Calu3 (cell line): ENCODE measurements at regions not wholly inside any gene's neighbourhood (a gene's known extent, or its start where the extent isn't known, plus 50 kb on each side); places are given as distances from the start of the nearest gene placed in this dataset.

Experiments
- BruUV-seq: library from RNA; stranded (reverse); fragments of 400-500 nt; replicated peaks from 2 replicates; lab custom pipeline; 2021; lab: Mats Ljungman, UMichigan
- CTCF ChIA-PET: fragments of 300-600 bp; sonication (Branson Sonifier 250); formaldehyde crosslinking; loops from one replicate; lab custom pipeline; 2022; ENCODE audit warnings: antibody characterized with exemption; lab: Charles Lee
- DNase-seq: peaks from one replicate; pipeline ENCODE4 v3.0.0; 2022
- H3K27ac Mint-ChIP-seq: one replicate; pipeline ENCODE4 v1.8.0; 2022; ENCODE audit warnings: mixed read lengths; ENCODE audit not compliant: unreplicated experiment
- H3K27me3 Mint-ChIP-seq: one replicate; pipeline ENCODE4 v1.8.0; 2022; ENCODE audit warnings: mixed read lengths; ENCODE audit not compliant: unreplicated experiment
- H3K36me3 Mint-ChIP-seq: one replicate; pipeline ENCODE4 v1.8.0; 2022; ENCODE audit warnings: mild to moderate bottlenecking, moderate library complexity, mixed read lengths; ENCODE audit not compliant: insufficient read depth, unreplicated experiment
- H3K4me1 Mint-ChIP-seq: one replicate; pipeline ENCODE4 v1.8.0; 2022; ENCODE audit warnings: mild to moderate bottlenecking, low read depth, mixed read lengths; ENCODE audit not compliant: unreplicated experiment
- H3K4me3 Mint-ChIP-seq: one replicate; pipeline ENCODE4 v1.8.0; 2022; ENCODE audit warnings: mild to moderate bottlenecking, low read depth, moderate library complexity, mixed read lengths; ENCODE audit not compliant: unreplicated experiment
- H3K9me3 Mint-ChIP-seq: one replicate; pipeline ENCODE4 v1.8.0; 2022; ENCODE audit warnings: low read depth, mixed read lengths; ENCODE audit not compliant: unreplicated experiment
- CTCF ChIP-seq: fragments of 200-600 bp; IDR thresholded peaks from one replicate; pipeline ENCODE4 v1.8.0; 2022; ENCODE audit warnings: antibody characterized with exemption; ENCODE audit not compliant: unreplicated experiment
- intact Hi-C: fragments of 100-400 bp; cut with micrococcal nuclease; formaldehyde crosslinking; loops from one replicate; pipeline ENCODE4 v1.10.0; 2022; ENCODE audit not compliant: unreplicated experiment

- intact Hi-C loops, result no loop called here
- DNase-seq, result no peak
- no peak for TF ChIP-seq CTCF
- CTCF ChIA-PET, result no interaction called here
- no peaks in the 10 kb centered on the region for H3K36me3 Mint-ChIP-seq
- no peaks in the 10 kb centered on the region for H3K27me3 Mint-ChIP-seq
- H3K27ac Mint-ChIP-seq, result no peak overlapping the region
- no TSS peak for BruUV-seq
- H3K4me3 Mint-ChIP-seq, result no peak overlapping the region
- H3K4me1 Mint-ChIP-seq, result no peaks in the 10 kb centered on the region
- no peaks in the 10 kb centered on the region for H3K9me3 Mint-ChIP-seq
Measured at GRCh38 chr1:73887412-73887811, 310.6 kb downstream of the LRRIQ3 start.

- BruUV-seq, result no TSS peak
- H3K36me3 Mint-ChIP-seq, result no peaks in the 10 kb centered on the region
- CTCF ChIA-PET, result no interaction called here
- TF ChIP-seq CTCF, result no peak
- no peaks in the 10 kb centered on the region for H3K9me3 Mint-ChIP-seq
- H3K4me3 Mint-ChIP-seq, result no peak overlapping the region
- H3K27me3 Mint-ChIP-seq, result no peaks in the 10 kb centered on the region
- H3K27ac Mint-ChIP-seq, result no peak overlapping the region
- H3K4me1 Mint-ChIP-seq, result no peaks in the 10 kb centered on the region
- intact Hi-C loops, result no loop called here
- DNase-seq, result no peak
Measured at GRCh38 chr1:73886716-73887115, 311.3 kb downstream of the LRRIQ3 start.

- CTCF ChIA-PET, result no interaction called here
- H3K4me1 Mint-ChIP-seq, result peaks cover 8% of the 10 kb centered on the region
- intact Hi-C loops, result no loop called here
- peaks cover 5% of the 10 kb centered on the region for H3K9me3 Mint-ChIP-seq
- no TSS peak for BruUV-seq
- TF ChIP-seq CTCF, result no peak
- H3K27me3 Mint-ChIP-seq, result no peaks in the 10 kb centered on the region
- no peak overlapping the region for H3K4me3 Mint-ChIP-seq
- H3K36me3 Mint-ChIP-seq, result no peaks in the 10 kb centered on the region
- no peak overlapping the region for H3K27ac Mint-ChIP-seq
- DNase-seq, result no peak
Measured at GRCh38 chr1:73874806-73875205, 323.2 kb downstream of the LRRIQ3 start.

- Mint-ChIP-seq H3K36me3 (no peaks in the 10 kb centered on the region), H3K27ac (no peak overlapping the region), H3K4me3 (no peak overlapping the region), H3K9me3 (peaks cover 2% of the 10 kb centered on the region), H3K4me1 (no peaks in the 10 kb centered on the region), H3K27me3 (no peaks in the 10 kb centered on the region)
- intact Hi-C loops, result no loop called here
- DNase-seq, result no peak
- BruUV-seq, result no TSS peak
- CTCF ChIA-PET, result no interaction called here
- no peak for TF ChIP-seq CTCF
Measured at GRCh38 chr1:73868810-73869336, 329.1 kb downstream of the LRRIQ3 start.
